Activated CD4-positive, alpha-beta T cell treated with anti-CD3 and anti-CD28 coated beads for 4 hours (primary cell): ENCODE measurements at regions not wholly inside any gene's neighbourhood (a gene's known extent, or its start where the extent isn't known, plus 50 kb on each side); places are given as distances from the start of the nearest gene placed in this dataset.
"Not testable (repeated sequence)": the region's sequence is repeated elsewhere in the genome, so short reads cannot be mapped to it uniquely, and the experiment has no call there.

Source experiments
- DNase-seq, 2 donors: peaks; one replicate each; pipeline ENCODE4 v3.0.0-alpha.2; 2020

GRCh38 chr13:28607187-28607955, 51.6 kb upstream of the POMP start:
- DNase-seq, result no peak

GRCh38 chr13:28606466-28606865, 52.5 kb upstream of the POMP start:
- no peak for DNase-seq

GRCh38 chr13:28605147-28605546, 53.8 kb upstream of the POMP start:
- DNase-seq, result not testable (repeated sequence)

- no peak for DNase-seq
Observed at GRCh38 chr13:28603043-28603664, 55.8 kb upstream of the POMP start.

- DNase-seq, result no peak
Observed at GRCh38 chr13:28602580-28602979, 56.4 kb upstream of the POMP start.

GRCh38 chr13:28601581-28601980, 57.3 kb upstream of the POMP start:
- DNase-seq, result no peak

- no peak for DNase-seq
Observed at GRCh38 chr13:28597641-28598040, 61.3 kb upstream of the POMP start.

GRCh38 chr13:28590461-28590860, 68.5 kb upstream of the POMP start:
- DNase-seq, result no peak

GRCh38 chr13:28588296-28588695, 70.6 kb upstream of the POMP start:
- DNase-seq, result no peak

- DNase-seq, result no peak
Observed at GRCh38 chr13:28587174-28587540, 71.8 kb upstream of the POMP start.

- DNase-seq, result no peak
Observed at GRCh38 chr13:28586439-28587173, 72.3 kb upstream of the POMP start.

GRCh38 chr13:28585561-28585960, 73.4 kb upstream of the POMP start:
- DNase-seq, result no peak

- no peak for DNase-seq
Observed at GRCh38 chr13:28584873-28585381, 74.0 kb upstream of the POMP start.

GRCh38 chr13:28583651-28584091, 75.3 kb upstream of the POMP start:
- no peak for DNase-seq

- no peak for DNase-seq
Observed at GRCh38 chr13:28582892-28583240, 76.1 kb upstream of the POMP start.

GRCh38 chr13:28582225-28582891, 76.6 kb upstream of the POMP start:
- no peak for DNase-seq

- DNase-seq, result no peak
Observed at GRCh38 chr13:28581451-28581850, 77.5 kb upstream of the POMP start.

- no peak for DNase-seq
Observed at GRCh38 chr13:28579736-28580135, 79.2 kb upstream of the POMP start.

- DNase-seq, result no peak
Observed at GRCh38 chr13:28579322-28579721, 79.6 kb upstream of the POMP start.

- no peak for DNase-seq
Observed at GRCh38 chr13:28576067-28576466, 81.1 kb upstream of the FLT1 start.

- DNase-seq, result no peak
Observed at GRCh38 chr13:28575200-28575599, 80.3 kb upstream of the FLT1 start.

- DNase-seq, result peak in 1 of 2 donors; percentile 8
Observed at GRCh38 chr13:28574617-28575142, 79.8 kb upstream of the FLT1 start.
